ENCODE measurements at regions not wholly inside any gene's neighbourhood (a gene's known extent, or its start where the extent isn't known, plus 50 kb on each side); places are given as distances from the start of the nearest gene placed in this dataset.

DNA sequence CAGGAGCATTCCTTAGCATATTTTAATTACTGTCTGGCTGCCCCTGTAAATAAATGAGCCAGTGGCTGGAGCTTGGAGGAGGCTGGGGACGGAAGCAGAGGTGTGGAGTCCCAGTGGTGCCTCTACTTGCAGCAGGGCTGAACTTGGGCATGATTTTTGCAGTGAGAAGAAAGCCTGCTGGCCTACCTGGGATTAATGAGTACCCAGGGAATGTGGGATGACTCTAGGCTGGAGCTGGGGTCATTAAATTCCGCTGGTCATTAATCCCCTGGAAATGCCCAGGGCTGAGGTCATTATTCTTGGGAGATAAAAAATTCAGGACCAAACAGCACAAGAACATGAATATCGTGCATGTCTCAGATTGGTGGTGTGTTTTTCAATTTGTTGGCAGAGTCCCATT lies 753.3 kb downstream of the VRK1 start:
- Histone ChIP-seq H3K4me3 (ENCODE audit: low read length) (no peak overlapping the region), H3K36me3 (ENCODE audit: insufficient read depth, low read depth, low read length) (no peaks in the 10 kb centered on the region), H3K27ac (ENCODE audit: low read length) (no peak overlapping the region), H3K9ac (ENCODE audit: low read depth, low read length) (no peak overlapping the region), H3K4me1 (ENCODE audit: insufficient read depth, low read length) (0 out of 2 replicates have a peak, but pooled peaks cover 6% of the 10 kb centered on the region), H3K27me3 (ENCODE audit: insufficient read depth, low read length) (no peaks in the 10 kb centered on the region), H3K9me3 (ENCODE audit: insufficient read depth, low read depth, low read length) (no peaks in the 10 kb centered on the region)

DNA sequence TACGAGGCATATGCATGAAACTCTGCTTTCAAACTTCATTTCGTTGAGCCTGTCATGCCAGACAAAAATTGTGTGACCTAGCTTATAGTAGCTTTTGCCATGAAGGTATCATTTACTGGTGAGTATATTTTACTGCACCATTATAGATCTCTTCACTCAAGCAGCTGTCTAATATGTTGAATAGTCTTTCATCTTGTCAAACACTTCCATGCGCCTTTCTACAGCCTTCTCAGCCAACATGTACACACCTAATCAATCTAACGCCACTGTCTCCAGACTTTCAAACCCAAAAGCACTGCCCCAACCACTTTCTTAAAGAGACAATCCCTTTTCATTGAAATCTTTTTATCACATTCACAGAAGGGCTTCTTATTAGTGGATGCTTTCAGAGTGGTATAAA lies 757.4 kb downstream of the VRK1 start:
- Histone ChIP-seq H3K9ac (ENCODE audit: low read depth, low read length) (no peak overlapping the region), H3K36me3 (ENCODE audit: insufficient read depth, low read depth, low read length) (no peaks in the 10 kb centered on the region), H3K4me3 (ENCODE audit: low read length) (no peak overlapping the region), H3K27ac (ENCODE audit: low read length) (no peak overlapping the region), H3K27me3 (ENCODE audit: insufficient read depth, low read length) (no peaks in the 10 kb centered on the region), H3K9me3 (ENCODE audit: insufficient read depth, low read depth, low read length) (no peaks in the 10 kb centered on the region), H3K4me1 (ENCODE audit: insufficient read depth, low read length) (peaks cover 17% of the 10 kb centered on the region)

DNA sequence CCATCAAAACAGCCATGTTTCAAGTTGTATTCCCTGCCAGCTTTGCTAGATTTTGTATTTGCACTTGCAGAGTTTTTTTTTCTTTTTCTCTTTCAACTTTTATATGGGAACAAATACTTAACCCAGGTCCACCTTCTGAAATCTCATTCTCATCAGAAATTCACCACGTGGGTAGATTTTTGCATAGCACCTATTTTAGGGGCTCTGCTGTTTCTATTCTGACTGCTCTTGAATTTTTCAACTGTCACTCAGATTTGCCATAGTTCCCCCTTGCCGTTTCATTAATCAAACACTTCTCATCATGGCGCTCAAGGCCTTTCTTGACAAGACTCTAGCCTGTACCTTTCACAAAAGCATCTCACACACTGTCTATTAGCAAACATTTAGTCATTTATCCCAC lies 767.2 kb downstream of the VRK1 start:
- Histone ChIP-seq H3K27me3 (ENCODE audit: insufficient read depth, low read length) (no peaks in the 10 kb centered on the region; the same call in 1 of the 2 replicates), H3K4me3 (ENCODE audit: low read length) (no peak overlapping the region), H3K9ac (ENCODE audit: low read depth, low read length) (no peak overlapping the region), H3K4me1 (ENCODE audit: insufficient read depth, low read length) (no peaks in the 10 kb centered on the region), H3K9me3 (ENCODE audit: insufficient read depth, low read depth, low read length) (no peaks in the 10 kb centered on the region), H3K27ac (ENCODE audit: low read length) (no peak overlapping the region), H3K36me3 (ENCODE audit: insufficient read depth, low read depth, low read length) (no peaks in the 10 kb centered on the region)

DNA sequence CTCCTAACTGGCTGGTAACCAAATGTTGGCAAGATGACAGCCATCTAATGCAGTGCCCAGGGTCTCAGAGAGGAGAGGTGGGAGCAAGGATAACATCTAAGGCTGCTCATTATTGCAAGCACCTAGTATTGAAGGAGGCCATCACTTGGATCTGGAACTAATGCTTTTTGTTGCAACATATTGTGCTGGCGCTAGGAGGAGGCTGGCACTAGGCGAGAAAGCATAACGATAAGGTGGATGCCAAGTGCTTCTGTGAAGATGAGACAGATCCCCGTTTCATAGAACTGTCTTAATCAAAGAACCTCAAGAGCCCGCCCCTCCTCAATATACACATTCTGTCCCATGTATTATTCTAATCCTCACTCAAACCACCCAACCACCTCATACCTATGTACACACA lies 774.0 kb downstream of the VRK1 start:
- Histone ChIP-seq H3K27me3 (ENCODE audit: insufficient read depth, low read length) (no peaks in the 10 kb centered on the region), H3K27ac (ENCODE audit: low read length) (no peak overlapping the region), H3K9me3 (ENCODE audit: insufficient read depth, low read depth, low read length) (no peaks in the 10 kb centered on the region), H3K9ac (ENCODE audit: low read depth, low read length) (no peak overlapping the region), H3K4me3 (ENCODE audit: low read length) (no peak overlapping the region), H3K36me3 (ENCODE audit: insufficient read depth, low read depth, low read length) (no peaks in the 10 kb centered on the region), H3K4me1 (ENCODE audit: insufficient read depth, low read length) (peaks cover 10% of the 10 kb centered on the region; the same call in 1 of the 2 replicates)

DNA sequence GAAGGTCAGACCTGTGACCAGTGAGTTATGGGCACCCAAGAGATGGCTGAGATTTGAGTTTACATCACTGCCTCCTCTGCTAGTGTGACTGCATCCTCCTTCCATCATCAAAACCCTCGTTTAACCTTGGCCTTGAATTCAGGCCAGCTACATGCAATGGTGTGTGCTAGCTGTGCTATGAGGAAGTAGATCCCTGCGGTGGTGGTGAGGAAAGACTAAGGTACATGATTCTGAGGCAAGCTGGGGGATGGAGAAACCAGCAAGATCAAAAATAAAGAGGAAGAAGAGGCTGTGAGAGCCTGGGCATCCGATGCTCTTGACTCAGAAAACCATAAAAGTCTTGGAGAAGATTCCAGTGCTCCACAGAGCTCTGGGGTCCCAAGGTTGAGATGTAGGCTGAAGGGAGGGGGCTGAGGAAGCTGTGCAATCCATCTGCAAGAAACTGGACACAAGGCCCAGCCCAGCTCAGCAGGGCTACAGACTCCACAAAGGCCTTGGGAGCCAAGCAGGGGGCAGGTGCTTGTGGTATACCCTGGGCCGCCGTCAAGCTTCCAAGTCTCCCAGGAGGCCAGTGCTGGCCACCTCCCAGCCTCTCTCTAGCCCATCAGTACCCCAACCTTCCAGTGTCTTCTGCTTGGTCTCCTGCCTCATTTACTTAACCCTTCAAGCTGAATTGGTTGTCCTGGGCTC lies 774.8 kb downstream of the VRK1 start:
- no peak overlapping the region for H3K27ac ChIP-seq (ENCODE audit: low read length)
- no peaks in the 10 kb centered on the region for H3K36me3 ChIP-seq (ENCODE audit: insufficient read depth, low read depth, low read length)
- no peak overlapping the region for H3K9ac ChIP-seq (ENCODE audit: low read depth, low read length)
- peaks cover 10% of the 10 kb centered on the region; the same call in 1 of the 2 replicates for H3K4me1 ChIP-seq (ENCODE audit: insufficient read depth, low read length)
- no peak overlapping the region for H3K4me3 ChIP-seq (ENCODE audit: low read length)
- H3K27me3 ChIP-seq (ENCODE audit: insufficient read depth, low read length): no peaks in the 10 kb centered on the region
- H3K9me3 ChIP-seq (ENCODE audit: insufficient read depth, low read depth, low read length): no peaks in the 10 kb centered on the region

DNA sequence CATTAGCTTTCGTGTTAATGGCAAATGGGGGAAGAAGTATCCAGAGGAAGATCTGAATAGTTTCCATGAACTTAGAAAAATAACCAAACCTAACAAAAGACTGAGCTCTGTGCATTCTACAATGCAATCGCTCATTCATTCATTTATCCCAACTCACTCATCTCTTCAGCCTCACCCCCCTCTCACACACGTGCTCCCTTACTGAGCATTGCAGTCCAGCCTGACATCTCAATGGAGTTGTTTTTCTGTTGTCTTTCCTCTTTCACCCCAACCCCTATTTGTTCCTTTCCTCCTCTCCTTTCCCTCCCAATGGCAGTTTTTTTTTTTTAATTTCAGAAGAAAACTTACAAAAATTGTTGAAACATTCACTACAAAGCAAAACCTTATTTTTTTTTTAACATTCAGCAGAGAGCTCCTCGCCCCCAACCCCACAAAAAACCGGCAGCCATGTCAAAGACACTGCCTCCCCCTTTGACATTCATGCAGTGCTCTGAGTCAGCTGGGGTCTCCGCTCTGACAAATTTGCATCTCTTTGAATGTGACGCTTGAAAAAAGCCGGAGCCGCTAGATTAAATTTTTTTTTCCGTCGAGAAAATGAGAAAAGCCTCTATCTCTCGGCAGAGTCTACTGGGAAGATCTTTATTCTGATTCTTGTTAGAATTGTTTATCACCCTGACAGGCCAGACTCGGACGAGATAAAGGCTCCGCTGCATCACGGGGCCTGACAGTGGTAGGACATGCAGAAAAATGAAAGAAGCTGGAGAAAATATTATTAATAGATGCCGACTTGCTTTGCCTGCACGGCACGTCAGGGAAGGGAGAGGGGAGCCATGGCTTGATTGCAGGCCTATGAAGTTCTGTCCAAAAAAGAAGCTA lies 775.6 kb downstream of the VRK1 start:
- H3K27ac ChIP-seq (ENCODE audit: low read length): no peak overlapping the region
- H3K36me3 ChIP-seq (ENCODE audit: insufficient read depth, low read depth, low read length): no peaks in the 10 kb centered on the region
- no peak overlapping the region for H3K4me3 ChIP-seq (ENCODE audit: low read length)
- no peaks in the 10 kb centered on the region for H3K27me3 ChIP-seq (ENCODE audit: insufficient read depth, low read length)
- no peaks in the 10 kb centered on the region for H3K9me3 ChIP-seq (ENCODE audit: insufficient read depth, low read depth, low read length)
- peaks cover 10% of the 10 kb centered on the region; the same call in 1 of the 2 replicates for H3K4me1 ChIP-seq (ENCODE audit: insufficient read depth, low read length)
- no peak overlapping the region for H3K9ac ChIP-seq (ENCODE audit: low read depth, low read length)

DNA sequence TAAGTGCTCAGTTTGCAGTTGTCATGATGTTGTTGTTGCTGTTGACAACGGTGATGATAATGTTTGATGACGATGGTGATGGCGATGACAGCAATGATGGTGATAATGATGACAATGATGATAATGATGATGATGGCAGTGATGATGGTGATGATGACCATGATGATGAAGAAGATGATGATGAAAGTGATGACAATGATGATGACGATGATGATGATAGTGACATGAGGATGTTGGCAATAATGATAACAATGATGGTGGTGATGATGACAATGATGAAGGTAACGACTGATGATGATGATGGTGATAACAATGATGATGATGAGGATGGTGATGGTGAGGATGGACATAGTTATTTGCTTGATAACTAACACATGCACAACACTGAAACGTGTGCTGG lies 778.5 kb downstream of the VRK1 start:
- Histone ChIP-seq H3K4me3 (ENCODE audit: low read length) (no peak overlapping the region), H3K27ac (ENCODE audit: low read length) (no peak overlapping the region), H3K27me3 (ENCODE audit: insufficient read depth, low read length) (no peaks in the 10 kb centered on the region), H3K4me1 (ENCODE audit: insufficient read depth, low read length) (peaks cover 10% of the 10 kb centered on the region; the same call in 1 of the 2 replicates), H3K9me3 (ENCODE audit: insufficient read depth, low read depth, low read length) (no peaks in the 10 kb centered on the region), H3K36me3 (ENCODE audit: insufficient read depth, low read depth, low read length) (no peaks in the 10 kb centered on the region), H3K9ac (ENCODE audit: low read depth, low read length) (no peak overlapping the region)

DNA sequence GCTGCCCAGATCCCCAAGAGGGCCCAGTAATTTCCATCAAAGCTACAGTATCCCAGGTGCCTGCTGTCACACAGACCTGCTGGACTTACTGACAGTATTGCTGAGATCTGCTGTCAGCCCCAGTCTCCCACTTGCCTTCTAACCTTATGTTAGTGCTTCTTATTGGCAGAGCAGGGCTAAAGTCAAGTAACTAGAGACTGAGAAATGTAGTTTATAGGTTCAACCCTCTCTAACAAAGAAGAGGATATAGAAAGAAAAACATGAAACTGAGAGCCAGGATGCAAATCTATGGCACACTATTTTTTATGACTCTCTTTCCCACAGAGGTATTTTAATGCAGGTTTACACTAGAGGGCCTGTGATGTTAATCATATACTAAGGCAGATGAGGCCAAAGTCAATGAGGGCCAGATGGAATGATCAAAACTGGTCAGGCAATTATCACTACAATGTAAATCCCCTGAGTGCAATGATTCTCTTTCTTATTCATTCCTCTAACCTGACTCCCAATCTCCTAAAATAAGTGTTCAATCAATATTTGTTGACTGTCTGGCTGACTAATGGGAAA lies 781.9 kb downstream of the VRK1 start:
- no peaks in the 10 kb centered on the region; the same call in 1 of the 2 replicates for H3K4me1 ChIP-seq (ENCODE audit: insufficient read depth, low read length)
- no peak overlapping the region for H3K9ac ChIP-seq (ENCODE audit: low read depth, low read length)
- H3K9me3 ChIP-seq (ENCODE audit: insufficient read depth, low read depth, low read length): no peaks in the 10 kb centered on the region
- no peak overlapping the region for H3K27ac ChIP-seq (ENCODE audit: low read length)
- no peaks in the 10 kb centered on the region for H3K36me3 ChIP-seq (ENCODE audit: insufficient read depth, low read depth, low read length)
- H3K27me3 ChIP-seq (ENCODE audit: insufficient read depth, low read length): no peaks in the 10 kb centered on the region
- H3K4me3 ChIP-seq (ENCODE audit: low read length): no peak overlapping the region

DNA sequence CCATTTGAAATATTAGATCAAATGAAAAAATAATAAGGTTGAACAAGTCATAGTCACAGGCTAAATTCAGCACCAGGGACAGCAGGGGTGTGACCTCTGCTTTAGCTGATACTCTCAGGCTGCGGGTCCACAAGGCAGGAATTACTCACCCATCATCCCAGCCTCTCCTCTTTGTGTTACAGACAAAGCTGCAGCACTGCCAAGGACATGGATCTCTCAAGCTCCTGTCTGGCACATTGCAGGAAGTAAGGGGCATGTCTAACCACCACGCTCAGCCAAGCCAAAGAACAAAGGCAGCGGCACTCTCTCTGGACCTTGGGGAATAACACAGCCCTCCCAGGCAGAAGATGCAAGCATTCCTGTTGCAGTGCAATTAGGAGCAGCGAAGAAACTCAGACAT lies 783.8 kb downstream of the VRK1 start:
- Histone ChIP-seq H3K4me1 (ENCODE audit: insufficient read depth, low read length) (no peaks in the 10 kb centered on the region; the same call in 1 of the 2 replicates), H3K27ac (ENCODE audit: low read length) (no peak overlapping the region), H3K27me3 (ENCODE audit: insufficient read depth, low read length) (no peaks in the 10 kb centered on the region), H3K36me3 (ENCODE audit: insufficient read depth, low read depth, low read length) (no peaks in the 10 kb centered on the region), H3K4me3 (ENCODE audit: low read length) (no peak overlapping the region), H3K9me3 (ENCODE audit: insufficient read depth, low read depth, low read length) (no peaks in the 10 kb centered on the region), H3K9ac (ENCODE audit: low read depth, low read length) (no peak overlapping the region)

DNA sequence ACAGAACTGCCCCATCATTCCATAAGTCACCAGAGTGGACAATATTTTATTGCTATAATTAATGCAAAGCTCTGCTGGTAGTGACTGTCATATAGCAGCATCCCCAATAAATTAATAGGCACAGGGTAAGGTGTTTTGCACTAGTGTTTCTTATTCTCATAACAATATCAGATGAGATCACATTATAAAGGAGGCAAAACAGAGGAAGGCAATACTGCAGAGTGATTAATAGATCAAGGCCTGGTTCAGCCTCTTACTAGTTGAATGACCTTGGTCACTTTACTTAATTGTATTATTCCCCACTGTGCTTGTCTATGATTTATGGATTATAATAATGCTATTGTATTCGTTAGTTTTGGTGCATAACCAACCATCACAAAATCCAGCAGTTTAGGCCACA lies 784.8 kb downstream of the VRK1 start:
- Histone ChIP-seq H3K4me1 (ENCODE audit: insufficient read depth, low read length) (no peaks in the 10 kb centered on the region; the same call in 1 of the 2 replicates), H3K27ac (ENCODE audit: low read length) (no peak overlapping the region), H3K9ac (ENCODE audit: low read depth, low read length) (no peak overlapping the region), H3K4me3 (ENCODE audit: low read length) (no peak overlapping the region), H3K36me3 (ENCODE audit: insufficient read depth, low read depth, low read length) (no peaks in the 10 kb centered on the region), H3K9me3 (ENCODE audit: insufficient read depth, low read depth, low read length) (no peaks in the 10 kb centered on the region), H3K27me3 (ENCODE audit: insufficient read depth, low read length) (no peaks in the 10 kb centered on the region)

DNA sequence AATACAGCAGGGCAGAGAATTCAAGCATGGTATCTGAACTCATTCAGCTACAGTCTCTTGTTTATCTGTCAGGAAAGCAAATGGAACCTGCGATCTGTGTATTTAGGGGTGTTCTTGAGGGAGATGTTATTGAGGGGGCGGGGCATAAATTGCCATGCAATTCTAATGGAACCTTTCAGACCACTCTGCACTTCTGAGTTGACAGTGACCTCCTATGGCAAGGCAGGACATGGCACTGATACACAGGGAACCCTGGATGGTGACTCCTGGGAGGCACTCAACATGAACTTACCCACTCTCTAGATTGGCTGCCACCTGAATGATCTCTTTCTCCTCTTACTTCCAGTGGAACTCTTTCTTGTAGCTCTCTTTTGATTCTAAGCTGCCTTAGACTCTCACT lies 787.3 kb downstream of the VRK1 start:
- no peak overlapping the region for H3K27ac ChIP-seq (ENCODE audit: low read length)
- no peaks in the 10 kb centered on the region for H3K27me3 ChIP-seq (ENCODE audit: insufficient read depth, low read length)

More for the DNA sequence above, 787.3 kb downstream of the VRK1 start:
- Histone ChIP-seq H3K4me3 (ENCODE audit: low read length) (no peak overlapping the region), H3K36me3 (ENCODE audit: insufficient read depth, low read depth, low read length) (no peaks in the 10 kb centered on the region), H3K4me1 (ENCODE audit: insufficient read depth, low read length) (no peaks in the 10 kb centered on the region; the same call in 1 of the 2 replicates), H3K9ac (ENCODE audit: low read depth, low read length) (no peak overlapping the region), H3K9me3 (ENCODE audit: insufficient read depth, low read depth, low read length) (no peaks in the 10 kb centered on the region)
